SK-N-SH (cell line): ENCODE measurements at regions not wholly inside any gene's neighbourhood (a gene's known extent, or its start where the extent isn't known, plus 50 kb on each side); places are given as distances from the start of the nearest gene placed in this dataset.

Source experiments
- CTCF ChIA-PET: fragments of 300-600, 350-600 bp; formaldehyde crosslinking; extraction: SDS; loops from one replicate; lab custom pipeline; 2021; lab: Yijun Ruan, JAX
- POLR2A ChIA-PET: fragments of 350-600 bp; sonication (Branson Sonifier 250); formaldehyde crosslinking; extraction: SDS; loops from one replicate; lab custom pipeline; 2020; ENCODE audit warnings: antibody characterized with exemption, inconsistent platforms; lab: Yijun Ruan, JAX
- DNase-seq: peaks from one replicate; pipeline ENCODE4 v3.0.0; 2012
- H2AFZ ChIP-seq: fragments of 200-600 bp; sonication (generic); 2 replicates; pipeline ENCODE4 v1.8.1; 2016; ENCODE audit warnings: antibody characterized with exemption, mild to moderate bottlenecking, low read depth
- H3F3A ChIP-seq: fragments of 200-600 bp; sonication (generic); replicated peaks from 2 replicates; pipeline ENCODE3; 2016; ENCODE audit warnings: antibody characterized with exemption, mild to moderate bottlenecking; ENCODE audit not compliant: insufficient read depth
- H3K27ac ChIP-seq, 2 experiments: fragments of 200-500 bp in 1 of 2; fragments of 200-600 bp in 1 of 2; sonication (Bioruptor generic) in 1 of 2; sonication (generic), shearing (Covaris generic) in 1 of 2; 2 replicates each; pipeline versions ENCODE4 v1.5.1 to v1.6.1; 2014 to 2016; ENCODE audit warnings: low read depth in 2 of 2, inconsistent platforms in 1 of 2, low read length in 1 of 2, mild to moderate bottlenecking in 1 of 2, mixed read lengths in 1 of 2
- H3K27me3 ChIP-seq: fragments of 200-600 bp; sonication (generic), shearing (Covaris generic); 2 replicates; pipeline ENCODE4 v1.6.1; 2016; ENCODE audit warnings: mixed run types; ENCODE audit not compliant: insufficient read depth
- H3K36me3 ChIP-seq, 2 experiments: fragments of 200-500 bp in 1 of 2; fragments of 200-600 bp in 1 of 2; sonication (Bioruptor generic) in 1 of 2; sonication (generic) in 1 of 2; replicated peaks in 1 of 2; 2 replicates each; pipeline versions ENCODE3 to v1.5.1; 2014 to 2016; ENCODE audit warnings: low read length in 1 of 2, mild to moderate bottlenecking in 1 of 2; ENCODE audit not compliant: insufficient read depth in 2 of 2, control insufficient read depth in 1 of 2
- H3K4me1 ChIP-seq, 2 experiments: fragments of 200-500 bp in 1 of 2; fragments of 200-600 bp in 1 of 2; sonication (Bioruptor generic) in 1 of 2; sonication (generic), shearing (Covaris generic) in 1 of 2; 2 replicates each; pipeline versions ENCODE4 v1.5.1 to v1.6.1; 2014 to 2016; ENCODE audit warnings: low read depth in 1 of 2, low read length in 1 of 2, mixed run types in 1 of 2; ENCODE audit not compliant: insufficient read depth in 2 of 2, control insufficient read depth in 1 of 2
- H3K4me2 ChIP-seq: fragments of 200-600 bp; sonication (generic), shearing (Covaris generic); 2 replicates; pipeline ENCODE4 v1.6.1; 2017; ENCODE audit warnings: mixed run types
- H3K4me3 ChIP-seq, 2 experiments: fragments of 200-500 bp in 1 of 2; fragments of 200-600 bp in 1 of 2; sonication (Bioruptor generic) in 1 of 2; sonication (generic), shearing (Covaris generic) in 1 of 2; 2 replicates each; pipeline versions ENCODE4 v1.5.1 to v1.8.1; 2014 to 2016; ENCODE audit warnings: low read depth in 2 of 2, inconsistent platforms in 1 of 2, low read length in 1 of 2, mild to moderate bottlenecking in 1 of 2, mixed read lengths in 1 of 2, moderate library complexity in 1 of 2
- H3K79me2 ChIP-seq: fragments of 200-600 bp; sonication (generic); 2 replicates; pipeline ENCODE4 v1.8.1; 2017; ENCODE audit warnings: mild to moderate bottlenecking; ENCODE audit not compliant: insufficient read depth
- H3K9ac ChIP-seq: fragments of 200-600 bp; sonication (generic); 2 replicates; pipeline ENCODE4 v1.6.1; 2017; ENCODE audit warnings: mixed run types
- H3K9me2 ChIP-seq: fragments of 200-600 bp; sonication (generic); 2 replicates; pipeline ENCODE4 v1.6.1; 2017; ENCODE audit warnings: mixed run types
- H3K9me3 ChIP-seq: fragments of 200-600 bp; sonication (generic); 2 replicates; pipeline ENCODE4 v1.6.1; 2017; ENCODE audit warnings: mixed run types, mild to moderate bottlenecking, moderate library complexity
- H4K20me1 ChIP-seq: fragments of 200-600 bp; sonication (generic); 2 replicates; pipeline ENCODE4 v1.6.1; 2017; ENCODE audit warnings: mild to moderate bottlenecking, mixed run types; ENCODE audit not compliant: insufficient read depth
- FOSL2 ChIP-seq: IDR thresholded peaks from 2 replicates; pipeline ENCODE4 v1.4.0; 2012; ENCODE audit warnings: low read depth, mild to moderate bottlenecking, moderate library complexity, borderline replicate concordance
- FOXJ3 ChIP-seq: sonication (generic); formaldehyde crosslinking; IDR thresholded peaks from 2 replicates; pipeline ENCODE4 v1.5.1; 2020; ENCODE audit warnings: mild to moderate bottlenecking, missing genetic modification reagents
- GABPA ChIP-seq: IDR thresholded peaks from 2 replicates; pipeline ENCODE4 v1.4.0; 2012; ENCODE audit warnings: low read depth, mild to moderate bottlenecking
- GATA2 ChIP-seq: sonication (generic); formaldehyde crosslinking; IDR thresholded peaks from 2 replicates; pipeline ENCODE4 v1.5.0; 2020; ENCODE audit warnings: mild to moderate bottlenecking, missing genetic modification reagents
- JUND ChIP-seq: IDR thresholded peaks from 2 replicates; pipeline ENCODE4 v1.4.0; 2012
- MEF2A ChIP-seq: IDR thresholded peaks from 2 replicates; pipeline ENCODE4 v1.4.0; 2012; ENCODE audit warnings: low read depth, borderline replicate concordance
- MXI1 ChIP-seq: IDR thresholded peaks from 2 replicates; pipeline ENCODE4 v1.6.1; 2012; ENCODE audit warnings: mild to moderate bottlenecking, low read depth, low read length, improper control_type of control experiment
- NFIC ChIP-seq: IDR thresholded peaks from 2 replicates; pipeline ENCODE4 v1.4.0; 2012; ENCODE audit warnings: borderline replicate concordance
- PBX3 ChIP-seq: IDR thresholded peaks from 2 replicates; pipeline ENCODE4; 2012
- REST ChIP-seq: IDR thresholded peaks from 2 replicates; pipeline ENCODE4 v1.6.1; 2012; ENCODE audit warnings: mild to moderate bottlenecking, low read depth, low read length, moderate library complexity
- RXRA ChIP-seq: IDR thresholded peaks from 2 replicates; pipeline ENCODE4 v1.4.0; 2012; ENCODE audit warnings: low read depth, mild to moderate bottlenecking, borderline replicate concordance
- SMC3 ChIP-seq: IDR thresholded peaks from 2 replicates; pipeline ENCODE4 v1.6.1; 2012; ENCODE audit warnings: low read depth, low read length, improper control_type of control experiment
- TEAD4 ChIP-seq: IDR thresholded peaks from 2 replicates; pipeline ENCODE4 v1.4.0; 2012; ENCODE audit warnings: mild to moderate bottlenecking, borderline replicate concordance; ENCODE audit not compliant: insufficient read depth
- USF1 ChIP-seq: IDR thresholded peaks from 2 replicates; pipeline ENCODE4 v1.4.0; 2012; ENCODE audit warnings: low read depth, borderline replicate concordance
- YY1 ChIP-seq: IDR thresholded peaks from 2 replicates; pipeline ENCODE4 v1.4.0; 2012; ENCODE audit warnings: low read depth, mild to moderate bottlenecking
- ZBTB33 ChIP-seq: IDR thresholded peaks from 2 replicates; pipeline ENCODE4 v1.4.0; 2012; ENCODE audit warnings: low read depth, borderline replicate concordance
- WGBS: methylation state at CpG from one replicate; pipeline ENCODE4 v1.1.6; 2017; ENCODE audit warnings: low lambda C conversion rate; 5-methylcytosine and 5-hydroxymethylcytosine counted together

- TF ChIP-seq REST: no peak
- TF ChIP-seq YY1: no peak
- TF ChIP-seq USF1: no peak
- no peak for TF ChIP-seq FOSL2
- no peak for TF ChIP-seq JUND
- no peak for TF ChIP-seq GABPA
- no peak for TF ChIP-seq MXI1
- TF ChIP-seq SMC3: no peak
These were observed 336.3 kb downstream of the RASEF start (continued) for GRCh38 chr9:82726424-82727276.

- no peak overlapping the region for H3K27ac ChIP-seq
- no peaks in the 10 kb centered on the region for H3K36me3 ChIP-seq
- no peak overlapping the region for H3K4me3 ChIP-seq
- no peaks in the 10 kb centered on the region for H4K20me1 ChIP-seq
- TF ChIP-seq TEAD4 (no peak), GATA2 (CRISPR knock-in tag) (no peak), PBX3 (no peak), FOSL2 (no peak), RXRA (no peak), ZBTB33 (no peak), MEF2A (no peak), JUND (no peak), NFIC (no peak), FOXJ3 (CRISPR knock-in tag) (no peak)
- H3K4me1 ChIP-seq: no peaks in the 10 kb centered on the region
- no peaks in the 10 kb centered on the region for H3F3A ChIP-seq
- DNase-seq: no peak
- H3K4me2 ChIP-seq: no peak overlapping the region
- no peaks in the 10 kb centered on the region for H3K79me2 ChIP-seq
- POLR2A ChIA-PET: no interaction called here
- H3K9me3 ChIP-seq: no peaks in the 10 kb centered on the region
- H3K9me2 ChIP-seq: no peaks in the 10 kb centered on the region
- no peak overlapping the region for H3K9ac ChIP-seq
- CTCF ChIA-PET: interaction anchor here (0.6 kb wide), 1 partner anchor 50 kb away, joined by 3 read pairs; no protein-coding TSS in a partner anchor
- no peak overlapping the region for H2AFZ ChIP-seq
- 59% methylated on average over 6 of the region's 6 CpGs for WGBS
- no peaks in the 10 kb centered on the region for H3K27me3 ChIP-seq
These were observed 333.8 kb downstream of the RASEF start for GRCh38 chr9:82729141-82729540.
